GM18508 (cell line): ENCODE measurements at regions not wholly inside any gene's neighbourhood (a gene's known extent, or its start where the extent isn't known, plus 50 kb on each side); places are given as distances from the start of the nearest gene placed in this dataset.
"Not testable (repeated sequence)": the region's sequence is repeated elsewhere in the genome, so short reads cannot be mapped to it uniquely, and the experiment has no call there.

Experiments
- ATAC-seq: cut with Tn5 transposase; IDR thresholded peaks from one replicate; pipeline ENCODE4 v1.9.1; 2021; ENCODE audit warnings: moderate number of reproducible peaks; ENCODE audit not compliant: insufficient read depth, unreplicated experiment

- ATAC-seq: no peak
These were observed 206.0 kb downstream of the KIT start for GRCh38 chr4:54863571-54864255.

DNA sequence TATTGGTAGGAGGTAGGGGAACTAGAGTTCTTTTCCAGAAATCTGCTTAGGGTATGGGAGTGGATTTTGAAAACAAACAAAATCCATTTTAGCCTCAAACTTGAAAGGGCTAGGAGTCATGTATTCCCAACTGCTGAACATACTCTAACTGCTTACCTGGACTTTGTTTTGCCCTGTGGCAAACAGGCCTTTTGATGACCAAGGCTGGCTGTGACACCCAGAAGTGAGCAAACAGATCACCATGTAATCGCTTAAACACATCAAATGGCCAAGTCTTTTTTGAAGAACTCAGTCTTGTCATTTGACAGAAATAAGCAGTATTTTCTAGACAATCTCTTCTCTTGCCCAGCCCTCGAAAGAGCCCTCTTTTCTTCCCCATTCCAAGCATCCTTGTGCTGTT lies 203.4 kb downstream of the KIT start:
- ATAC-seq: no peak

GRCh38 chr4:54855191-54855854 lies 197.6 kb downstream of the KIT start:
- ATAC-seq: no peak

DNA sequence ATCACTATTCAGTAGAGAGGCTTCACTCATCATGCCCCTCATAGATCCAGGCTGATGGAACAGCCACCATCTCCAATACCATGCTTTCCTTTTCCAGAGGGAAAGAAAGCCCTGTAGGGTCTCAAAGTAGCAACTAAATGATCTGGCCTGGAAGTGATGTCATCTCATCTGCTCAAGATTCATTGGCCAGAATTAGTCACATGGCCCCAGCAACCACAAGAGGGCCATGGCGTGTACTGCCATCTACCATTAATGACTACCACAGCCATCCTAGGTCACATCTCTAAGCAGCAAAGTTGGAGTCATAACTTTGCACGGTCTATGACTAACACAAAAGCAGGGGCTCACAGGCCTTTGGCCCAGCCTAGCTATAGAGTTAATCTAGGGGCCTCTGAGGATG lies 194.8 kb downstream of the KIT start:
- ATAC-seq: no peak

DNA sequence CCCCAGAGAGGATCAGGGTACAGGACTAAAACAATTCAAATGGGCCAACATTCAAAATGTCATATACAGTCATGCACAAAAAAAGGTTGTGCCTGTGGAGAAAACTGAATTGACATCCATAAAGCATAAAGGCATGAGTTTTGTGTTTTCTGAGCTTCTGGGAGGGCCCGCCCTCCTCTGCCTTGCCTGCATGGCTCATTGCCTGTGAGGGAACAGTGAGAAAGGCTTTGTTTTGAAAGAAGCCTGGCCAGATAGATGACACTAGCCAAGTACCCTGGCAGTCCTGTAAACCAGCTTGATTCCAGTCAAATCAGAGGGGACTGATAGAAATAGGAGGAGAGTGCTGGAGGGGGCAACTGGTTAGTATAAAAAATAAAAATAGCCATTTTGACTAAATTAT lies 194.3 kb downstream of the KIT start:
- no peak for ATAC-seq

DNA sequence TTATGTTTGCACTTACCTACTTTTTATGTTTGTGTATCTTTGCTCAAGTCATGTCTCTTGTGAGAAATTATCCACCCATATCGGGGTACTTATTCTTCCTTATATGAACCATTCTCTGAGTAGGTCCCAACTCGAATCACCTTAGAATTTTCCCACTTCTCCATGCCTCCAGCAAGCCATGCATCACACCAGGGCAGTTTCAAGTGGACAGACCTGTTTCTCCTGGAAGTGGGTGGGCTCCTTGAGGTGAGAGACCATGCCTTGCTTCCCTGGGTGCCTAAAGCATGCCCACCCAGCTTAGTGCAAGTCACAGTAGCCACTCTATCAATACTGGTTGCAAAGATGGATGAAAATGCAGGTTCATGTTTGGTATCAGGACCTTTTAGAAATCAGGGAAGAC lies 187.2 kb downstream of the KIT start:
- no peak for ATAC-seq

DNA sequence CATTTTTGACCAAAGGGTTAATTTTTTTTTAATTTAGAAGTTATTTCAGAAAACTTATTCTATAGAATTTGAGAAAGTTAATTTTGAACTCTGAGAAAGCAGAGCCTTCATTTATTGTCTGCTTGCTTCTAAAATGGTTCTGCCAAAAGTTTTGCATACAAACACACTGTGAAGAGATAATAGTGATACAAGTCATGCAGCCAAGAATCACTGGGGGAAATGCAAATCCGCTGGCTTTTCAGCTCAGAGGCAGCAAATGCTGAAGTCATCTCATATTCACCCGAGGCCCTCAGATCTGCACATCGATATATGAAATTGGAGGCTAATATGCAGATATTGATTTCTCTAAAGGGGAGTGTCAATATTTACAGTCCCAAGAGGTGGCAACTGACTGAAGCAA lies 186.2 kb downstream of the KIT start:
- no peak for ATAC-seq

DNA sequence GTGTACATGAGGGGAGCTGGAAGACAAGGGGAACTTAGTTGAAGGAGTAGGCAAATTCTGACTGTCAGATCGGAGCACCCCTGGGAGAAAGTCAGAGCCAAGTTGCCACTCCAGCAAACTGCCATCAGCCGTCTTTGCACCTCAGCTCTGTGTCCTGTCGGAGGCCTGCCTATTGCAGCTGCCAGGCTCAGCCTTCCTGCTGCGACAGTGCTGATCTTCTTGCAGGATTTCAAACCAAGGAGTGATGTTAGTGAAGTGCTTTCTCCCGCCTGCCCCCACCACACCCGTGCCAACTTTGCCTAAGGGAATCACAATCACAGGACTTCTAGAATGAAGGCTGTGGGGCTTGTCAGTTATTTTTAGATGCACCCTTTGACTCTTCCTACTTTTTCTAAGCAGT lies 185.3 kb downstream of the KIT start:
- no peak for ATAC-seq

GRCh38 chr4:54842656-54843055 lies 184.9 kb downstream of the KIT start:
- ATAC-seq: no peak

DNA sequence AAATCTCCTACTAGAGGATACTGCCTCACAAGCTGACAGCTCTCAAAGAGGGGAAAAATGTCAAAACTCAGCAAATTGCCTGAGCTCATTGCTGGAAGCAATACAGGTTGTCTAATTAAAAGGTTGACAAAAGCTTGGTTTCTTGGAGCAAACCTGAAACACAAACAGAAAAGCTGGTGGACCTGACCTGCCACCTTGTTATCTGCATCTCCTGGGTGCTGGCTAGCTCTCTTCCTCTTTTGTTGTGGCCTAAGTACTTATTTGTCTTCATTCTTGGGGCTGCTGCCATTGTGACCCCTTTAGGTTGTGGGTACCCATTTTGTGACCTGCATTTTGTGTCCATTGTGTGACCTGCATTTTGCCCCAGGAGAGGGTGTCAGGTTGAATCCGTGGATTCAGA lies 184.5 kb downstream of the KIT start:
- no peak for ATAC-seq

- no peak for ATAC-seq
These were observed 183.4 kb downstream of the KIT start for GRCh38 chr4:54840992-54841768.

GRCh38 chr4:54840430-54840829 lies 182.7 kb downstream of the KIT start:
- no peak for ATAC-seq

DNA sequence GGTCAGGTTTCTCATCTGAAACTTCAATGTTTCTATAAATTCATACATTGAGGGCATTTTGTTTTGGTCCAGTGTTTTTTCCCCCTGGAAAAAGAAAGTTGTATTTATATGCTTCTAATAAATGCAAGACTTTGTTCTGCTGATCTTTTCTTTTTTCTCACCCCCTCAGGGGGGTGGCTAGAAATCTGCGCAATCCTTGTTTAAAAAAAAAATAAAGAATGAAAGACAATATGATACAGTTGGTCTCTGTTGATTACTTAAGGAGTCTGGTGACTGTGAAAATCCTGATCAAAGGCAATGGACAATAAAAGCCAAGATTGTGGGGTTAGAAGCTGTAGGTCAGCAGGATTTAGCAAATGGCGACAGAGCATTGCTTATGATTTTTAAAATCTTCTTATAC lies 180.5 kb downstream of the KIT start:
- ATAC-seq: no peak

- no peak for ATAC-seq
These were observed 179.9 kb downstream of the KIT start for GRCh38 chr4:54837576-54838140.

GRCh38 chr4:54828361-54828760 lies 170.6 kb downstream of the KIT start:
- ATAC-seq: not testable (repeated sequence)

DNA sequence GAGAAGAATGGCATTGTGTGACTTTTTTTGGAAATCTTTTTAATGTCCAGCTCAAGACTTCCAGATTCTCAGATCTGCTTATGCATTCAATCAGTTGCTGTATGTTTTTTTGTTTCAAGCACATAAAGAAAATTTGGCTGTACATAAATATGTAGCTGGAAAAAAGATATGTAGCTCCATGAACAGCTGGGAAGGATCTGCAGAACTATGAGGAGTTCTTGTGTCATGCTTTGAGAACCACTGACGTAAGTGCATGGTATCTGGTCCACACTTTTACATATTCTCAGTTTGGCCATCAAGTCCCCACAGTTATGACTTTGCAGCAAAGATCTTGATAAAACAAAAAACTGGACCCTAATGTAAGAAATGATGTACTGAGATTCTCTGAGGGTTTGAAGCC lies 165.9 kb downstream of the KIT start:
- ATAC-seq: no peak

GRCh38 chr4:54819034-54819433 lies 161.3 kb downstream of the KIT start:
- no peak for ATAC-seq

- ATAC-seq: no peak
These were observed 160.7 kb downstream of the KIT start for GRCh38 chr4:54818481-54818880.

- ATAC-seq: no peak
These were observed 155.9 kb downstream of the KIT start for GRCh38 chr4:54813674-54814073.

GRCh38 chr4:54806351-54806750 lies 148.6 kb downstream of the KIT start:
- no peak for ATAC-seq

DNA sequence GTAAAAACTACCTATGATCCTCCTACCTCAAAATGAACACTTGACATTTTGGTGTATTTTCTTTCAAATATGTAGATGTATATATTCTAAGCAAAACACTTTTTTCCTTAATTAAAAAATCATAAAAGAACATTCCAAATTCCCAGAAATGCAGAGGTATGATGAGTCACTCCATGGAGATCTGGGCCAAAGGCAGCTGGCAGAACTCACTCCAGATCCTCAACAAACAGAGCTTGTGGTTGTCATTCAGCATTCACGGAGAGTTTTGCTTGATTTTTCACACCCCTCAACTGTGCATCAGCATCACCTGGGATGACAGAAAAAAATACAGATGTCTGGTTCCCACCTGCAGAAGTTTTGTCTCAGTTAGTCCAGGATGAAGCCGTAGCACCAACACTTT lies 144.6 kb downstream of the KIT start:
- no peak for ATAC-seq
